ACC112 (cell line): ENCODE measurements at regions not wholly inside any gene's neighbourhood (a gene's known extent, or its start where the extent isn't known, plus 50 kb on each side); places are given as distances from the start of the nearest gene placed in this dataset.

Experiments
- H2AFZ ChIP-seq: fragments of 200-600 bp; sonication (generic); one replicate; pipeline ENCODE4 v1.6.0; 2017; ENCODE audit warnings: antibody characterized with exemption, low read length; ENCODE audit not compliant: unreplicated experiment
- H3K27ac ChIP-seq: fragments of 200-600 bp; sonication (generic); 2 replicates; pipeline ENCODE4 v1.5.1; 2014; ENCODE audit warnings: low read depth, mild to moderate bottlenecking, antibody characterized with exemption, low read length, moderate library complexity
- H3K27me3 ChIP-seq: fragments of 200-600 bp; sonication (generic); 2 replicates; pipeline ENCODE4 v1.6.1; 2014; ENCODE audit warnings: mild to moderate bottlenecking, antibody characterized with exemption, low read length, moderate library complexity, mixed read lengths; ENCODE audit not compliant: insufficient read depth
- H3K36me3 ChIP-seq: fragments of 200-600 bp; sonication (generic); 2 replicates; pipeline ENCODE4 v1.6.1; 2016; ENCODE audit warnings: mild to moderate bottlenecking, antibody characterized with exemption, low read length, moderate library complexity, mixed read lengths; ENCODE audit not compliant: insufficient read depth
- H3K4me1 ChIP-seq: fragments of 200-600 bp; sonication (generic); one replicate; pipeline ENCODE4 v1.6.1; 2016; ENCODE audit warnings: low read length, mixed read lengths; ENCODE audit not compliant: insufficient read depth, unreplicated experiment, control insufficient read depth
- H3K4me3 ChIP-seq: fragments of 200-600 bp; sonication (generic); 2 replicates; pipeline ENCODE4 v1.5.1; 2014; ENCODE audit warnings: mild to moderate bottlenecking, low read depth, low read length
- H3K79me2 ChIP-seq: fragments of 200-600 bp; sonication (generic); one replicate; pipeline ENCODE4 v1.6.0; 2016; ENCODE audit warnings: low read length; ENCODE audit not compliant: control insufficient read depth, unreplicated experiment, insufficient read depth

- H3K27me3 ChIP-seq = peaks cover 12% of the 10 kb centered on the region; the same call in 1 of the 2 replicates
- H3K27ac ChIP-seq = no peak overlapping the region
- H3K4me3 ChIP-seq = no peak overlapping the region
- no peaks in the 10 kb centered on the region for H3K4me1 ChIP-seq
- no peaks in the 10 kb centered on the region for H3K36me3 ChIP-seq
- no peaks in the 10 kb centered on the region for H3K79me2 ChIP-seq
- no peak overlapping the region for H2AFZ ChIP-seq
These were observed 227.0 kb upstream of the RASGEF1B start for GRCh38 chr4:81698538-81699296.

GRCh38 chr4:81694176-81694913, 222.6 kb upstream of the RASGEF1B start:
- H2AFZ ChIP-seq = no peak overlapping the region
- H3K4me1 ChIP-seq = no peaks in the 10 kb centered on the region
- no peaks in the 10 kb centered on the region for H3K79me2 ChIP-seq
- H3K36me3 ChIP-seq = no peaks in the 10 kb centered on the region
- no peak overlapping the region for H3K27ac ChIP-seq
- H3K27me3 ChIP-seq = peaks cover 22% of the 10 kb centered on the region
- H3K4me3 ChIP-seq = no peak overlapping the region

GRCh38 chr4:81690871-81691270, 219.2 kb upstream of the RASGEF1B start:
- no peaks in the 10 kb centered on the region for H3K4me1 ChIP-seq
- H3K27me3 ChIP-seq = peaks cover 22% of the 10 kb centered on the region
- no peak overlapping the region for H2AFZ ChIP-seq
- no peak overlapping the region for H3K4me3 ChIP-seq
- H3K79me2 ChIP-seq = no peaks in the 10 kb centered on the region
- H3K27ac ChIP-seq = no peak overlapping the region
- no peaks in the 10 kb centered on the region for H3K36me3 ChIP-seq

GRCh38 chr4:81688085-81688484, 216.4 kb upstream of the RASGEF1B start:
- Histone ChIP-seq H3K36me3 (no peaks in the 10 kb centered on the region), H3K79me2 (no peaks in the 10 kb centered on the region), H3K27me3 (peaks cover 3% of the 10 kb centered on the region), H3K4me1 (peaks cover 10% of the 10 kb centered on the region), H3K27ac (no peak overlapping the region), H3K4me3 (no peak overlapping the region), H2AFZ (no peak overlapping the region)

- H3K4me1 ChIP-seq = peaks cover 10% of the 10 kb centered on the region
These were observed 215.8 kb upstream of the RASGEF1B start for GRCh38 chr4:81687471-81687870.

GRCh38 chr4:81685104-81685503, 213.4 kb upstream of the RASGEF1B start:
- H3K36me3 ChIP-seq = no peaks in the 10 kb centered on the region
- peaks cover 4% of the 10 kb centered on the region for H3K27me3 ChIP-seq
- no peak overlapping the region for H3K4me3 ChIP-seq
- no peak overlapping the region for H3K27ac ChIP-seq
- H2AFZ ChIP-seq = no peak overlapping the region
- no peaks in the 10 kb centered on the region for H3K79me2 ChIP-seq
- H3K4me1 ChIP-seq = peaks cover 10% of the 10 kb centered on the region

More at GRCh38 chr4:81687471-81687870, 215.8 kb upstream of the RASGEF1B start:
- Histone ChIP-seq H3K27ac (no peak overlapping the region), H3K4me3 (no peak overlapping the region), H3K36me3 (no peaks in the 10 kb centered on the region), H3K79me2 (no peaks in the 10 kb centered on the region), H2AFZ (no peak overlapping the region), H3K27me3 (no peaks in the 10 kb centered on the region; the same call in 1 of the 2 replicates)

GRCh38 chr4:81684352-81684751, 212.6 kb upstream of the RASGEF1B start:
- Histone ChIP-seq H3K79me2 (no peaks in the 10 kb centered on the region), H3K36me3 (no peaks in the 10 kb centered on the region), H3K4me1 (peaks cover 10% of the 10 kb centered on the region), H2AFZ (no peak overlapping the region), H3K27ac (no peak overlapping the region), H3K4me3 (no peak overlapping the region), H3K27me3 (peaks cover 4% of the 10 kb centered on the region)

GRCh38 chr4:81682492-81682891, 210.8 kb upstream of the RASGEF1B start:
- Histone ChIP-seq H3K79me2 (no peaks in the 10 kb centered on the region), H2AFZ (no peak overlapping the region), H3K36me3 (no peaks in the 10 kb centered on the region), H3K4me3 (no peak overlapping the region), H3K4me1 (peaks cover 10% of the 10 kb centered on the region), H3K27ac (no peak overlapping the region), H3K27me3 (peaks cover 4% of the 10 kb centered on the region)

- no peaks in the 10 kb centered on the region for H3K4me1 ChIP-seq
- no peak overlapping the region for H3K27ac ChIP-seq
- no peak overlapping the region for H3K4me3 ChIP-seq
- H3K27me3 ChIP-seq = peaks cover 4% of the 10 kb centered on the region
- H2AFZ ChIP-seq = no peak overlapping the region
- no peaks in the 10 kb centered on the region for H3K36me3 ChIP-seq
- no peaks in the 10 kb centered on the region for H3K79me2 ChIP-seq
These were observed 207.6 kb upstream of the RASGEF1B start for GRCh38 chr4:81679315-81679714.

GRCh38 chr4:81678801-81679200, 207.1 kb upstream of the RASGEF1B start:
- no peaks in the 10 kb centered on the region for H3K79me2 ChIP-seq
- no peak overlapping the region for H2AFZ ChIP-seq
- H3K4me1 ChIP-seq = no peaks in the 10 kb centered on the region
- H3K36me3 ChIP-seq = no peaks in the 10 kb centered on the region
- no peak overlapping the region for H3K4me3 ChIP-seq
- no peak overlapping the region for H3K27ac ChIP-seq
- H3K27me3 ChIP-seq = peaks cover 4% of the 10 kb centered on the region

GRCh38 chr4:81676537-81676936, 204.8 kb upstream of the RASGEF1B start:
- Histone ChIP-seq H3K4me3 (no peak overlapping the region), H2AFZ (no peak overlapping the region), H3K27me3 (peaks cover 4% of the 10 kb centered on the region), H3K27ac (no peak overlapping the region), H3K36me3 (no peaks in the 10 kb centered on the region), H3K4me1 (no peaks in the 10 kb centered on the region), H3K79me2 (no peaks in the 10 kb centered on the region)
